SK-N-SH (cell line): ENCODE measurements at regions not wholly inside any gene's neighbourhood (a gene's known extent, or its start where the extent isn't known, plus 50 kb on each side); places are given as distances from the start of the nearest gene placed in this dataset.

ENCODE experiments used
- CTCF ChIA-PET: fragments of 300-600, 350-600 bp; formaldehyde crosslinking; extraction: SDS; loops from one replicate; lab custom pipeline; 2021; lab: Yijun Ruan, JAX
- POLR2A ChIA-PET: fragments of 350-600 bp; sonication (Branson Sonifier 250); formaldehyde crosslinking; extraction: SDS; loops from one replicate; lab custom pipeline; 2020; ENCODE audit warnings: antibody characterized with exemption, inconsistent platforms; lab: Yijun Ruan, JAX
- DNase-seq: peaks from one replicate; pipeline ENCODE4 v3.0.0; 2012
- H2AFZ ChIP-seq: fragments of 200-600 bp; sonication (generic); 2 replicates; pipeline ENCODE4 v1.8.1; 2016; ENCODE audit warnings: antibody characterized with exemption, mild to moderate bottlenecking, low read depth
- H3F3A ChIP-seq: fragments of 200-600 bp; sonication (generic); replicated peaks from 2 replicates; pipeline ENCODE3; 2016; ENCODE audit warnings: antibody characterized with exemption, mild to moderate bottlenecking; ENCODE audit not compliant: insufficient read depth
- H3K27ac ChIP-seq, 2 experiments: fragments of 200-500 bp in 1 of 2; fragments of 200-600 bp in 1 of 2; sonication (Bioruptor generic) in 1 of 2; sonication (generic), shearing (Covaris generic) in 1 of 2; 2 replicates each; pipeline versions ENCODE4 v1.5.1 to v1.6.1; 2014 to 2016; ENCODE audit warnings: low read depth in 2 of 2, inconsistent platforms in 1 of 2, low read length in 1 of 2, mild to moderate bottlenecking in 1 of 2, mixed read lengths in 1 of 2
- H3K27me3 ChIP-seq: fragments of 200-600 bp; sonication (generic), shearing (Covaris generic); 2 replicates; pipeline ENCODE4 v1.6.1; 2016; ENCODE audit warnings: mixed run types; ENCODE audit not compliant: insufficient read depth
- H3K36me3 ChIP-seq, 2 experiments: fragments of 200-500 bp in 1 of 2; fragments of 200-600 bp in 1 of 2; sonication (Bioruptor generic) in 1 of 2; sonication (generic) in 1 of 2; replicated peaks in 1 of 2; 2 replicates each; pipeline versions ENCODE3 to v1.5.1; 2014 to 2016; ENCODE audit warnings: low read length in 1 of 2, mild to moderate bottlenecking in 1 of 2; ENCODE audit not compliant: insufficient read depth in 2 of 2, control insufficient read depth in 1 of 2
- H3K4me1 ChIP-seq, 2 experiments: fragments of 200-500 bp in 1 of 2; fragments of 200-600 bp in 1 of 2; sonication (Bioruptor generic) in 1 of 2; sonication (generic), shearing (Covaris generic) in 1 of 2; 2 replicates each; pipeline versions ENCODE4 v1.5.1 to v1.6.1; 2014 to 2016; ENCODE audit warnings: low read depth in 1 of 2, low read length in 1 of 2, mixed run types in 1 of 2; ENCODE audit not compliant: insufficient read depth in 2 of 2, control insufficient read depth in 1 of 2
- H3K4me2 ChIP-seq: fragments of 200-600 bp; sonication (generic), shearing (Covaris generic); 2 replicates; pipeline ENCODE4 v1.6.1; 2017; ENCODE audit warnings: mixed run types
- H3K4me3 ChIP-seq, 2 experiments: fragments of 200-500 bp in 1 of 2; fragments of 200-600 bp in 1 of 2; sonication (Bioruptor generic) in 1 of 2; sonication (generic), shearing (Covaris generic) in 1 of 2; 2 replicates each; pipeline versions ENCODE4 v1.5.1 to v1.8.1; 2014 to 2016; ENCODE audit warnings: low read depth in 2 of 2, inconsistent platforms in 1 of 2, low read length in 1 of 2, mild to moderate bottlenecking in 1 of 2, mixed read lengths in 1 of 2, moderate library complexity in 1 of 2
- H3K79me2 ChIP-seq: fragments of 200-600 bp; sonication (generic); 2 replicates; pipeline ENCODE4 v1.8.1; 2017; ENCODE audit warnings: mild to moderate bottlenecking; ENCODE audit not compliant: insufficient read depth
- H3K9ac ChIP-seq: fragments of 200-600 bp; sonication (generic); 2 replicates; pipeline ENCODE4 v1.6.1; 2017; ENCODE audit warnings: mixed run types
- H3K9me2 ChIP-seq: fragments of 200-600 bp; sonication (generic); 2 replicates; pipeline ENCODE4 v1.6.1; 2017; ENCODE audit warnings: mixed run types
- H3K9me3 ChIP-seq: fragments of 200-600 bp; sonication (generic); 2 replicates; pipeline ENCODE4 v1.6.1; 2017; ENCODE audit warnings: mixed run types, mild to moderate bottlenecking, moderate library complexity
- H4K20me1 ChIP-seq: fragments of 200-600 bp; sonication (generic); 2 replicates; pipeline ENCODE4 v1.6.1; 2017; ENCODE audit warnings: mild to moderate bottlenecking, mixed run types; ENCODE audit not compliant: insufficient read depth
- CHD2 ChIP-seq: fragments of 150-350 bp; IDR thresholded peaks from 2 replicates; pipeline ENCODE4 v1.6.1; 2018; ENCODE audit warnings: low read length; ENCODE audit not compliant: partially characterized antibody
- ELF1 ChIP-seq: IDR thresholded peaks from 2 replicates; pipeline ENCODE4 v1.4.0; 2012
- EP300 ChIP-seq, 2 experiments: IDR thresholded peaks; 2 replicates each; pipeline versions ENCODE4 v1.4.0 to v1.6.1; 2012; ENCODE audit warnings: borderline replicate concordance in 1 of 2, low read depth in 1 of 2, low read length in 1 of 2
- MXI1 ChIP-seq: IDR thresholded peaks from 2 replicates; pipeline ENCODE4 v1.6.1; 2012; ENCODE audit warnings: mild to moderate bottlenecking, low read depth, low read length, improper control_type of control experiment
- RFX5 ChIP-seq: IDR thresholded peaks from 2 replicates; pipeline ENCODE4 v1.6.1; 2012; ENCODE audit warnings: mild to moderate bottlenecking, improper control_type of control experiment, low read length
- SMC3 ChIP-seq: IDR thresholded peaks from 2 replicates; pipeline ENCODE4 v1.6.1; 2012; ENCODE audit warnings: low read depth, low read length, improper control_type of control experiment
- TEAD4 ChIP-seq: IDR thresholded peaks from 2 replicates; pipeline ENCODE4 v1.4.0; 2012; ENCODE audit warnings: mild to moderate bottlenecking, borderline replicate concordance; ENCODE audit not compliant: insufficient read depth
- WGBS: methylation state at CpG from one replicate; pipeline ENCODE4 v1.1.6; 2017; ENCODE audit warnings: low lambda C conversion rate; 5-methylcytosine and 5-hydroxymethylcytosine counted together
- TF ChIP-seq, protein P1 (sequence below): fragments of 200-600 bp; sonication (generic); IDR thresholded peaks from 2 replicates; pipeline ENCODE4 v1.6.1; 2017; ENCODE audit warnings: antibody characterized with exemption, mild to moderate bottlenecking, moderate library complexity
- TF ChIP-seq, protein P2 (sequence below): IDR thresholded peaks from 2 replicates; pipeline ENCODE4 v1.4.0; 2012; ENCODE audit warnings: low read depth, borderline replicate concordance
- TF ChIP-seq, protein P3 (sequence below): IDR thresholded peaks from 2 replicates; pipeline ENCODE4 v1.6.1; 2012; ENCODE audit warnings: mild to moderate bottlenecking, low read depth, low read length, moderate library complexity
- TF ChIP-seq, protein P4 (sequence below): IDR thresholded peaks from 2 replicates; pipeline ENCODE4; 2012

DNA sequence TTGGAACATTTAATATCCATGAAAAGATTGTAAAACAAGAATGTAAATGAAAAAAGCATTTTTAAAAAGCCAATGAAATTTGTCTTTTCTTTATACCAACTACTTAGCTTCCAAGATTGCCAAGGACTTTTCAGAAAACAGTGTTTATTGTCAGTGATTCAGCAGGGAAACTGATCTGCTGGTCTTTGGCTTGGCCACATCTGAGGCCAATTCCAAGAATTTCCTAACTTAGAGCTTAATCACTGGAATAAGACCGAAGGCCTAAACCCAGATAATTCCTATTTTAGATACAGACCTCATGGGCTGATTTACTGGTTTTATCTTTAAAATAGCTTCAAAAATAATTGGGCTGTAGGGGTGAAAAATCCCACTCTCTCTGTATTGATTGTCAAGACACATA is 260.5 kb upstream of the RORA start:
- Histone ChIP-seq H3K9me2 (no peaks in the 10 kb centered on the region), H3K9ac (no peak overlapping the region), H3K4me3 (no peak overlapping the region), H3K27ac (no peak overlapping the region), H3K79me2 (no peaks in the 10 kb centered on the region), H3K36me3 (no peaks in the 10 kb centered on the region), H3K4me1 (no peaks in the 10 kb centered on the region; a peak in 1 of 4 replicates), H3F3A (no peaks in the 10 kb centered on the region), H3K9me3 (no peaks in the 10 kb centered on the region), H3K4me2 (no peak overlapping the region), H2AFZ (no peak overlapping the region), H3K27me3 (no peaks in the 10 kb centered on the region), H4K20me1 (no peaks in the 10 kb centered on the region)
- TF ChIP-seq, protein P1, sequence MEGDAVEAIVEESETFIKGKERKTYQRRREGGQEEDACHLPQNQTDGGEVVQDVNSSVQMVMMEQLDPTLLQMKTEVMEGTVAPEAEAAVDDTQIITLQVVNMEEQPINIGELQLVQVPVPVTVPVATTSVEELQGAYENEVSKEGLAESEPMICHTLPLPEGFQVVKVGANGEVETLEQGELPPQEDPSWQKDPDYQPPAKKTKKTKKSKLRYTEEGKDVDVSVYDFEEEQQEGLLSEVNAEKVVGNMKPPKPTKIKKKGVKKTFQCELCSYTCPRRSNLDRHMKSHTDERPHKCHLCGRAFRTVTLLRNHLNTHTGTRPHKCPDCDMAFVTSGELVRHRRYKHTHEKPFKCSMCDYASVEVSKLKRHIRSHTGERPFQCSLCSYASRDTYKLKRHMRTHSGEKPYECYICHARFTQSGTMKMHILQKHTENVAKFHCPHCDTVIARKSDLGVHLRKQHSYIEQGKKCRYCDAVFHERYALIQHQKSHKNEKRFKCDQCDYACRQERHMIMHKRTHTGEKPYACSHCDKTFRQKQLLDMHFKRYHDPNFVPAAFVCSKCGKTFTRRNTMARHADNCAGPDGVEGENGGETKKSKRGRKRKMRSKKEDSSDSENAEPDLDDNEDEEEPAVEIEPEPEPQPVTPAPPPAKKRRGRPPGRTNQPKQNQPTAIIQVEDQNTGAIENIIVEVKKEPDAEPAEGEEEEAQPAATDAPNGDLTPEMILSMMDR = no peak
- TF ChIP-seq CHD2 (no peak), ELF1 (no peak), RFX5 (no peak), TEAD4 (no peak), EP300 (IDR thresholded peaks at IDR 0.05; ENCODE audit: borderline replicate concordance in 1 of 2, low read depth in 1 of 2, low read length in 1 of 2) (no peak)
- TF ChIP-seq, protein P2, sequence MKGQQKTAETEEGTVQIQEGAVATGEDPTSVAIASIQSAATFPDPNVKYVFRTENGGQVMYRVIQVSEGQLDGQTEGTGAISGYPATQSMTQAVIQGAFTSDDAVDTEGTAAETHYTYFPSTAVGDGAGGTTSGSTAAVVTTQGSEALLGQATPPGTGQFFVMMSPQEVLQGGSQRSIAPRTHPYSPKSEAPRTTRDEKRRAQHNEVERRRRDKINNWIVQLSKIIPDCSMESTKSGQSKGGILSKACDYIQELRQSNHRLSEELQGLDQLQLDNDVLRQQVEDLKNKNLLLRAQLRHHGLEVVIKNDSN = no peak
- TF ChIP-seq, protein P3, sequence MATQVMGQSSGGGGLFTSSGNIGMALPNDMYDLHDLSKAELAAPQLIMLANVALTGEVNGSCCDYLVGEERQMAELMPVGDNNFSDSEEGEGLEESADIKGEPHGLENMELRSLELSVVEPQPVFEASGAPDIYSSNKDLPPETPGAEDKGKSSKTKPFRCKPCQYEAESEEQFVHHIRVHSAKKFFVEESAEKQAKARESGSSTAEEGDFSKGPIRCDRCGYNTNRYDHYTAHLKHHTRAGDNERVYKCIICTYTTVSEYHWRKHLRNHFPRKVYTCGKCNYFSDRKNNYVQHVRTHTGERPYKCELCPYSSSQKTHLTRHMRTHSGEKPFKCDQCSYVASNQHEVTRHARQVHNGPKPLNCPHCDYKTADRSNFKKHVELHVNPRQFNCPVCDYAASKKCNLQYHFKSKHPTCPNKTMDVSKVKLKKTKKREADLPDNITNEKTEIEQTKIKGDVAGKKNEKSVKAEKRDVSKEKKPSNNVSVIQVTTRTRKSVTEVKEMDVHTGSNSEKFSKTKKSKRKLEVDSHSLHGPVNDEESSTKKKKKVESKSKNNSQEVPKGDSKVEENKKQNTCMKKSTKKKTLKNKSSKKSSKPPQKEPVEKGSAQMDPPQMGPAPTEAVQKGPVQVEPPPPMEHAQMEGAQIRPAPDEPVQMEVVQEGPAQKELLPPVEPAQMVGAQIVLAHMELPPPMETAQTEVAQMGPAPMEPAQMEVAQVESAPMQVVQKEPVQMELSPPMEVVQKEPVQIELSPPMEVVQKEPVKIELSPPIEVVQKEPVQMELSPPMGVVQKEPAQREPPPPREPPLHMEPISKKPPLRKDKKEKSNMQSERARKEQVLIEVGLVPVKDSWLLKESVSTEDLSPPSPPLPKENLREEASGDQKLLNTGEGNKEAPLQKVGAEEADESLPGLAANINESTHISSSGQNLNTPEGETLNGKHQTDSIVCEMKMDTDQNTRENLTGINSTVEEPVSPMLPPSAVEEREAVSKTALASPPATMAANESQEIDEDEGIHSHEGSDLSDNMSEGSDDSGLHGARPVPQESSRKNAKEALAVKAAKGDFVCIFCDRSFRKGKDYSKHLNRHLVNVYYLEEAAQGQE = no peak
- ChIA-PET POLR2A (no interaction called here), CTCF (interaction anchor here (0.8 to 1.6 kb wide), 3 partner anchors 8 to 25 kb away, joined by 3 read pairs; no protein-coding TSS in a partner anchor)
- no peak for DNase-seq
- WGBS = 40% methylated on average over 1 of the region's 1 CpG

DNA sequence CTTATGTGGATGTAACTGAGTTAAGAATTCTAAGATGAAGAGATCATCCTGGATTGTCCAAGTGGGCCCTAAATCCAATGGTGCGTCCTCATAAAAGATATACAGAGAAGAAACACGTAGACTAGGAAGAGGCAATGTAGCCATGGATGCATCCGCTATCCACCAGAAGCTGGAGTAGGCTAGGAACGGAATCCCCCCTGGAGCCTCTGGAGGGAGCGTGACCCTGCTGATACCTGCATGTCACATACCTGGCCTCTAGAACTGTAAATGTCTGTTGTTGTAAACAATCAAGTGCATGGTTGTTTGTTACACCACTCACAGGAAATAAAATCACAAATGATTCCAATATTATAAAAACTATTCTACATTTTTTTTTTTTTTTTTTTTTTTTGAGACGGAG is 254.5 kb upstream of the RORA start:
- H3K79me2 ChIP-seq = no peaks in the 10 kb centered on the region
- no peaks in the 10 kb centered on the region for H3F3A ChIP-seq
- H3K27ac ChIP-seq = no peak overlapping the region
- DNase-seq = no peak
- no peak overlapping the region for H2AFZ ChIP-seq
- H3K4me2 ChIP-seq = no peak overlapping the region
- ChIA-PET POLR2A (no interaction called here), CTCF (no interaction called here)
- no peak overlapping the region for H3K9ac ChIP-seq
- H3K9me3 ChIP-seq = no peaks in the 10 kb centered on the region
- TF ChIP-seq, protein P2 = no peak
- TF ChIP-seq MXI1 (no peak), SMC3 (no peak), CHD2 (no peak), ELF1 (no peak)
- TF ChIP-seq, protein P4, sequence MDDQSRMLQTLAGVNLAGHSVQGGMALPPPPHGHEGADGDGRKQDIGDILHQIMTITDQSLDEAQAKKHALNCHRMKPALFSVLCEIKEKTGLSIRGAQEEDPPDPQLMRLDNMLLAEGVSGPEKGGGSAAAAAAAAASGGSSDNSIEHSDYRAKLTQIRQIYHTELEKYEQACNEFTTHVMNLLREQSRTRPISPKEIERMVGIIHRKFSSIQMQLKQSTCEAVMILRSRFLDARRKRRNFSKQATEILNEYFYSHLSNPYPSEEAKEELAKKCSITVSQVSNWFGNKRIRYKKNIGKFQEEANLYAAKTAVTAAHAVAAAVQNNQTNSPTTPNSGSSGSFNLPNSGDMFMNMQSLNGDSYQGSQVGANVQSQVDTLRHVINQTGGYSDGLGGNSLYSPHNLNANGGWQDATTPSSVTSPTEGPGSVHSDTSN = no peak
- TF ChIP-seq, protein P1 = no peak
- no peak overlapping the region for H3K4me3 ChIP-seq
- no peaks in the 10 kb centered on the region for H3K36me3 ChIP-seq
- H3K27me3 ChIP-seq = no peaks in the 10 kb centered on the region
- no peaks in the 10 kb centered on the region for H4K20me1 ChIP-seq
- 82% methylated on average over 6 of the region's 6 CpGs for WGBS
- no peaks in the 10 kb centered on the region for H3K9me2 ChIP-seq
- no peaks in the 10 kb centered on the region for H3K4me1 ChIP-seq
